ENCODE measurements at regions not wholly inside any gene's neighbourhood (a gene's known extent, or its start where the extent isn't known, plus 50 kb on each side); places are given as distances from the start of the nearest gene placed in this dataset.
A peak's percentile ranks its signal among the peaks of the same experiment; 100 is the strongest.
"Not testable (repeated sequence)": the region's sequence is repeated elsewhere in the genome, so short reads cannot be mapped to it uniquely, and the experiment has no call there.

DNA sequence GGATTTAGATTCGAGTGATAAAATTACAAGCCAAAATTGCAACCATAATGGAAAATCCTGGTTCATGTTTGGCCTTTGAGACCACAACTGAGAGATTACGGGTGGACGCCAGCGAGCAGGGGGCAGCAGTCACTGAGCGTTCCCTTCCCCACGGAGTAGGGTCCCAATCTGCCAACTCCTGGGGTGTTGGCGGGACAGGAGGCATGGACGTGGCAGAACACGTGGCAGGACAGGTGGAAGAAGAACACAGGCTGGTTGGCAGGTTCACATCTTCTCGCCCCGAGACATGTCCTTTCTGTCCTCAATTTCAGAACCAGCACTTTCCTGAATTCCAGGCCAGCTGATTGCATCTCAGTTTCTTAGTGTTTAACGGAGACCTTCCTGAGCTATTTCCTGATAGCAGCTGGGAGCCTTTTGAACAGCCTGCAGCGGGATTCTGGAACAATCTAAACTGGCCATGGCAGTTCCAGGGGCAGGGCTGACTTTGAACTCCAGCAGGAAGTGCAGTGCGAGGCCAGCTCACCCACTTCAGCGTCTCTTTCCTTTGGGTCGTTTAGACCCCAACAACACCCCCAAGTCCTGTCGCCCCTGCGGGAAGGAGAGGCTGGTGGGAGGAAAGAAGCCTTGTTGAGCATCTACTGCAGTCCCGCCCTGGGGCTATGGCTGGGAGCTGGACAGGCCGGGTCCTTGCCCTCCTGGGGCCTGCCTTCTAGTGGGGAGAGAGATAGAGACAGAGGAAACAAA lies 159.1 kb upstream of the FOXF1 start:
- Histone ChIP-seq H3K9me3 (replicated peaks; ENCODE audit: control insufficient read depth, insufficient read depth, low read length) (no peaks in the 10 kb centered on the region), H3K4me3 (replicated peaks in 1 of 3; ENCODE audit: insufficient read depth in 1 of 3, low read depth in 1 of 3, low read length in 3 of 3) (no peak overlapping the region), H3K9ac (replicated peaks; ENCODE audit: extremely low read depth, insufficient read depth, low read length) (no peak overlapping the region), H3K9me1 (replicated peaks; ENCODE audit: control insufficient read depth, extremely low read depth, insufficient read depth, low read length) (no peaks in the 10 kb centered on the region), H4K20me1 (replicated peaks; ENCODE audit: control insufficient read depth, extremely low read depth, insufficient read depth, low read length) (no peaks in the 10 kb centered on the region), H3K27me3 (ENCODE audit: control insufficient read depth in 2 of 2, insufficient read depth in 2 of 2, low read length in 2 of 2) (peaks cover 1 to 2% of the 10 kb centered on the region in 2 experiments), H3K27ac (ENCODE audit: insufficient read depth, low read depth, low read length) (no peak overlapping the region), H3K79me2 (ENCODE audit: control insufficient read depth, insufficient read depth, low read length) (no peaks in the 10 kb centered on the region), H3K4me1 (ENCODE audit: control insufficient read depth, extremely low read depth, insufficient read depth, low read length) (peaks cover 5% of the 10 kb centered on the region), H2AFZ (ENCODE audit: low read depth, low read length) (peak overlapping the region; percentile 21), H3K36me3 (ENCODE audit: control insufficient read depth in 2 of 2, extremely low read depth in 1 of 2, insufficient read depth in 2 of 2, low read length in 2 of 2) (no peaks in the 10 kb centered on the region), H3K4me2 (ENCODE audit: insufficient read depth, low read length) (no peak overlapping the region)
- BruUV-seq (replicated peaks) = no TSS peak
- dilution Hi-C loops (cut with MboI; ENCODE audit: extremely low pct_ligation_motif_present, low sequenced_read_pairs) (no loop called here), intact Hi-C loops (cut with micrococcal nuclease) (no loop called here)
- POLR2A ChIA-PET = no interaction called here
- DNase-seq (ENCODE audit: low read depth, low spot score) = no peak
- no peak for TF ChIP-seq JUN (IDR thresholded peaks at IDR 0.05; ENCODE audit: borderline replicate concordance, insufficient read depth, insufficient read length, low read depth)
- TF ChIP-seq, protein P1, sequence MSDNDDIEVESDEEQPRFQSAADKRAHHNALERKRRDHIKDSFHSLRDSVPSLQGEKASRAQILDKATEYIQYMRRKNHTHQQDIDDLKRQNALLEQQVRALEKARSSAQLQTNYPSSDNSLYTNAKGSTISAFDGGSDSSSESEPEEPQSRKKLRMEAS (IDR thresholded peaks at IDR 0.05; ENCODE audit: insufficient read depth, insufficient read length) = peak; percentile 32
- CTCF ChIA-PET = interaction anchor here (1.3 kb wide), 1 partner anchor 8 kb away, joined by 4 read pairs; no protein-coding TSS in a partner anchor
- peak; percentile 94 for FAIRE-seq

DNA sequence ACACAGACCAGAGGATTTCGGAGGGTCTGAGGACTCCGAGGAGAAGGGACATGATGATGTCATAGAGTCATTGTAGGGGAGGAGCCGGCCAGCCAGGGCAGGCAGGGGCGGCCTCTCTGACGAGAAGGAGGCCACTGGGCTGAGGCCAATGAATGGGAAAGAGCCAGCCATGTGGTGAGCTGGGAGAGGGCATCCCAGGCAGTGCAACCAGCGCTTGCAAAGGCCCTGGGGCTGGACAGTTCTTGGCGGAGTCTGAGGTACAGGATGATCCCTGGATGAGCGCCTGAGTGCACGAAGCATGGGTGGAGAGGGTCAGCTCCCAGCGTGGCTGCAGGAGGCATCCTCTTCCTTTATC lies 158.6 kb upstream of the FOXF1 start:
- CTCF ChIA-PET = interaction anchor here (1.3 kb wide), 1 partner anchor 9 kb away, joined by 4 read pairs; no protein-coding TSS in a partner anchor
- H3K4me2 ChIP-seq (ENCODE audit: insufficient read depth, low read length); H3K36me3 ChIP-seq (ENCODE audit: control insufficient read depth in 2 of 2, extremely low read depth in 1 of 2, insufficient read depth in 2 of 2, low read length in 2 of 2); H3K4me1 ChIP-seq (ENCODE audit: control insufficient read depth, extremely low read depth, insufficient read depth, low read length); H4K20me1 ChIP-seq (replicated peaks; ENCODE audit: control insufficient read depth, extremely low read depth, insufficient read depth, low read length); FAIRE-seq; POLR2A ChIA-PET; H3K9me1 ChIP-seq (replicated peaks; ENCODE audit: control insufficient read depth, extremely low read depth, insufficient read depth, low read length); H3K4me3 ChIP-seq (replicated peaks in 1 of 3; ENCODE audit: insufficient read depth in 1 of 3, low read depth in 1 of 3, low read length in 3 of 3); H3K27me3 ChIP-seq (ENCODE audit: control insufficient read depth in 2 of 2, insufficient read depth in 2 of 2, low read length in 2 of 2); H3K79me2 ChIP-seq (ENCODE audit: control insufficient read depth, insufficient read depth, low read length); H3K9ac ChIP-seq (replicated peaks; ENCODE audit: extremely low read depth, insufficient read depth, low read length); DNase-seq (ENCODE audit: low read depth, low spot score); H3K27ac ChIP-seq (ENCODE audit: insufficient read depth, low read depth, low read length); H3K9me3 ChIP-seq (replicated peaks; ENCODE audit: control insufficient read depth, insufficient read depth, low read length); dilution Hi-C loops (cut with MboI; ENCODE audit: extremely low pct_ligation_motif_present, low sequenced_read_pairs); BruUV-seq (replicated peaks): not testable (repeated sequence)
- H2AFZ ChIP-seq (ENCODE audit: low read depth, low read length) = peak overlapping the region; percentile 21
- intact Hi-C loops (cut with micrococcal nuclease) = loop anchor here (1.0 kb wide), 1 partner anchor 7 kb away; no protein-coding TSS in a partner anchor

Data from endothelial cell of umbilical vein (primary cell).